ENCODE measurements at regions not wholly inside any gene's neighbourhood (a gene's known extent, or its start where the extent isn't known, plus 50 kb on each side); places are given as distances from the start of the nearest gene placed in this dataset.

- no peak overlapping the region for H3K18ac ChIP-seq (ENCODE audit: low read depth, low read length)
- in situ Hi-C loops (cut with MboI; ENCODE audit: low sequenced_read_pairs) (no loop called here), intact Hi-C loops (cut with micrococcal nuclease) (no loop called here), dilution Hi-C loops (cut with HindIII; ENCODE audit: low sequenced_read_pairs, unreplicated experiment) (no loop called here)
- no peak overlapping the region for H3K23ac ChIP-seq (ENCODE audit: low read depth, low read length)
- no peak overlapping the region for H2BK15ac ChIP-seq (ENCODE audit: low read depth, low read length)
- no peak overlapping the region for H4K8ac ChIP-seq (ENCODE audit: low read depth in 2 of 2, low read length in 2 of 2)
- 0 out of 2 replicates have a peak, but pooled peaks cover 2% of the 10 kb centered on the region for H3K9me3 ChIP-seq (ENCODE audit: control insufficient read depth, insufficient read depth, low read length)
- BruUV-seq (replicated peaks), result no TSS peak
- H3K4me3 ChIP-seq (ENCODE audit: insufficient read depth, low read depth, low read length), result no peak overlapping the region
- H2AFZ ChIP-seq (replicated peaks; ENCODE audit: low read length, poor library complexity), result no peak overlapping the region
- no peaks in the 10 kb centered on the region for H3K36me3 ChIP-seq (ENCODE audit: control insufficient read depth, insufficient read depth, low read length)
- no peak overlapping the region for H2BK120ac ChIP-seq (ENCODE audit: low read depth, low read length)
- no peak for ATAC-seq (ENCODE audit: low read depth)
- POLR2A ChIA-PET (ENCODE audit: unreplicated experiment), result no interaction called here
- no peak overlapping the region for H2BK20ac ChIP-seq (ENCODE audit: low read depth, low read length)
- no peaks in the 10 kb centered on the region for H3K79me1 ChIP-seq (ENCODE audit: low read depth in 1 of 2, low read length in 2 of 2)
- no peak overlapping the region for H3K14ac ChIP-seq (replicated peaks; ENCODE audit: low read depth, low read length)
- H3K9me1 ChIP-seq (ENCODE audit: insufficient read depth, low read length), result no peaks in the 10 kb centered on the region
- no peak overlapping the region for H3K27ac ChIP-seq (ENCODE audit: insufficient read depth, low read length)
- no peak overlapping the region for H4K5ac ChIP-seq (ENCODE audit: low read depth, low read length)
- H3K4me2 ChIP-seq (ENCODE audit: low read depth, low read length), result no peak overlapping the region
- no peak overlapping the region for H2AK9ac ChIP-seq (replicated peaks; ENCODE audit: low read depth, low read length, poor library complexity)
- H3K4me1 ChIP-seq (ENCODE audit: control insufficient read depth, insufficient read depth, low read length), result no peaks in the 10 kb centered on the region
- H3K56ac ChIP-seq (ENCODE audit: extremely low read depth, insufficient read depth, low read length), result no peak overlapping the region
- no peak overlapping the region for H2BK5ac ChIP-seq (ENCODE audit: low read depth, low read length, poor library complexity, severe bottlenecking)
- CTCF ChIA-PET, result no interaction called here
- H3K4ac ChIP-seq (ENCODE audit: low read depth, low read length), result no peak overlapping the region
- DNase-seq, result no peak
- H2AK5ac ChIP-seq (ENCODE audit: low read depth, low read length), result no peak overlapping the region
- no peaks in the 10 kb centered on the region for H3K27me3 ChIP-seq (ENCODE audit: control insufficient read depth, insufficient read depth, low read length)
- no peak overlapping the region for H3K9ac ChIP-seq (ENCODE audit: low read depth, low read length)
- H4K91ac ChIP-seq (ENCODE audit: insufficient read depth, low read depth, low read length), result no peak overlapping the region
- no peak for TF ChIP-seq RFX5 (IDR thresholded peaks at IDR 0.05; ENCODE audit: low read depth, low read length)
- TF ChIP-seq ELK1 (IDR thresholded peaks at IDR 0.05; ENCODE audit: borderline replicate concordance, low read depth, low read length), result no peak
- no peak for TF ChIP-seq BHLHE40 (IDR thresholded peaks at IDR 0.05; ENCODE audit: low read depth, low read length)
- no peak for TF ChIP-seq CEBPB (IDR thresholded peaks at IDR 0.05; ENCODE audit: low read depth, low read length)
- no peak for TF ChIP-seq POLR2A (IDR thresholded peaks at IDR 0.05; ENCODE audit: low read depth, low read length)
- no peak for TF ChIP-seq SMC3 (IDR thresholded peaks at IDR 0.05; ENCODE audit: low read depth, low read length)
- no peak for TF ChIP-seq MAZ (IDR thresholded peaks at IDR 0.05; ENCODE audit: borderline replicate concordance, low read depth, low read length)
- TF ChIP-seq CTCF (conservative IDR thresholded peaks at IDR 0.05; ENCODE audit: low read depth, low read length), result no peak
- no peak for TF ChIP-seq RCOR1 (IDR thresholded peaks at IDR 0.05; ENCODE audit: insufficient replicate concordance, low read length)
- no peak for TF ChIP-seq MXI1 (IDR thresholded peaks at IDR 0.05; ENCODE audit: borderline replicate concordance, low read depth, low read length)
- TF ChIP-seq RAD21 (IDR thresholded peaks at IDR 0.05; ENCODE audit: low read length), result no peak
- no peak for TF ChIP-seq FOS (IDR thresholded peaks at IDR 0.05; ENCODE audit: low read depth, low read length)
- TF ChIP-seq USF2 (IDR thresholded peaks at IDR 0.05; ENCODE audit: low read depth, low read length), result no peak
- no peak for TF ChIP-seq CHD1 (IDR thresholded peaks at IDR 0.05; ENCODE audit: low read depth, low read length)
- TF ChIP-seq NFE2L2 (IDR thresholded peaks at IDR 0.05; ENCODE audit: low read depth, low read length), result no peak
- no peak for TF ChIP-seq MAFK (IDR thresholded peaks at IDR 0.05; ENCODE audit: low read depth, low read length)
- no peaks in the 10 kb centered on the region for H4K20me1 ChIP-seq (ENCODE audit: insufficient read depth, low read length)
Measured at GRCh38 chr13:90633849-90634248, 713.6 kb upstream of the MIR17HG start.

All from IMR-90 (cell line).